ENCODE measurements at regions not wholly inside any gene's neighbourhood (a gene's known extent, or its start where the extent isn't known, plus 50 kb on each side); places are given as distances from the start of the nearest gene placed in this dataset.

DNA sequence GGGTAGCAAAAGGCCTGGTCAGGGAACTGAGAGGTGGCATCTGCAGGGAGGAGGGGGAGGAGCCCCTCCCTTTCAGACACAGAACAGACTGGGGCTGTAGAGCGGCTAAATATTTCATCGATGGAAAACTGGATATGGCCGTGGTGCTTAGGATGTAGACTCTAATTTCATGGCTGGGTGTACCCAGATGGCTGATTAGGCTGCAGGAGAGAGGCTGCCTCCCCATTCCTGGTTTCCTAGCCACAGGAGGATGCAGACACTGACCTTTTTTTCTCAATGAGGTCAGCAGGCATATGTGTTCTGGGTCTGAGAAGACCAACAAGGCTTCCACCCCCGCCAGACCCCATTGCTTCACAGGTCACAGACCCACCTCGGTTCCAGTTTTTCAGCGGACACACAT, 58.1 kb upstream of the CALM2 start:
- TF ChIP-seq CTCF (IDR thresholded peaks at IDR 0.05; ENCODE audit: extremely low read depth, missing control alignments): no peak
- DNase-seq (ENCODE audit: low spot score): no peak

- TF ChIP-seq CTCF (IDR thresholded peaks at IDR 0.05; ENCODE audit: extremely low read depth, missing control alignments): no peak
- no peak for DNase-seq (ENCODE audit: low spot score)
Measured at GRCh38 chr2:47232738-47233415, 56.6 kb upstream of the CALM2 start.

DNA sequence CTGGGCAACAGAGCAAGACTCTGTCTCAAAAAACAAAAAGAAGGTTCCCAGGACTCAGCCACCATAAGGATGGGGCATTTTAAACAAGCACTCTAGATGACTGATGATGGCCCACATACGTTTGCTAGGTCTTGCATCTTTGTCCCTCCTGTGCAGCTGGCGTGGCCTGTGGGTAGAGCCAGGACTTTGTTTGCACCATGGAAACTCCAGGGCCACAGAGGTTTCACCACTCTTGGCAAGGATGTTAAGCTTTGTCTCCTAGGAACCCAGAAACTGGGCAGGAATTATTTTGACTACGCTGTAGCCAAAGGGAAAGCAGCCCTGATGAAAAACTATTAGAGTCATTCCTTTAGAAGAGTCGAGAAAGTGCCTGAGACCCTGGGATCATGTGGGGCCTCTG, 54.1 kb upstream of the CALM2 start:
- DNase-seq (ENCODE audit: low spot score): no peak
- no peak for TF ChIP-seq CTCF (IDR thresholded peaks at IDR 0.05; ENCODE audit: extremely low read depth, missing control alignments)

GRCh38 chr2:47227532-47228279, 51.4 kb upstream of the CALM2 start:
- DNase-seq (ENCODE audit: low spot score): no peak
- no peak for TF ChIP-seq CTCF (IDR thresholded peaks at IDR 0.05; ENCODE audit: extremely low read depth, missing control alignments)

- DNase-seq (ENCODE audit: low spot score): no peak
- TF ChIP-seq CTCF (IDR thresholded peaks at IDR 0.05; ENCODE audit: extremely low read depth, missing control alignments): no peak
Measured at GRCh38 chr2:47226923-47227220, 50.6 kb upstream of the CALM2 start.

GRCh38 chr2:47226132-47226922, 50.0 kb upstream of the CALM2 start:
- DNase-seq (ENCODE audit: low spot score): no peak
- TF ChIP-seq CTCF (IDR thresholded peaks at IDR 0.05; ENCODE audit: extremely low read depth, missing control alignments): no peak

Data from GM20000 (cell line).